ENCODE measurements at regions not wholly inside any gene's neighbourhood (a gene's known extent, or its start where the extent isn't known, plus 50 kb on each side); places are given as distances from the start of the nearest gene placed in this dataset.

DNA sequence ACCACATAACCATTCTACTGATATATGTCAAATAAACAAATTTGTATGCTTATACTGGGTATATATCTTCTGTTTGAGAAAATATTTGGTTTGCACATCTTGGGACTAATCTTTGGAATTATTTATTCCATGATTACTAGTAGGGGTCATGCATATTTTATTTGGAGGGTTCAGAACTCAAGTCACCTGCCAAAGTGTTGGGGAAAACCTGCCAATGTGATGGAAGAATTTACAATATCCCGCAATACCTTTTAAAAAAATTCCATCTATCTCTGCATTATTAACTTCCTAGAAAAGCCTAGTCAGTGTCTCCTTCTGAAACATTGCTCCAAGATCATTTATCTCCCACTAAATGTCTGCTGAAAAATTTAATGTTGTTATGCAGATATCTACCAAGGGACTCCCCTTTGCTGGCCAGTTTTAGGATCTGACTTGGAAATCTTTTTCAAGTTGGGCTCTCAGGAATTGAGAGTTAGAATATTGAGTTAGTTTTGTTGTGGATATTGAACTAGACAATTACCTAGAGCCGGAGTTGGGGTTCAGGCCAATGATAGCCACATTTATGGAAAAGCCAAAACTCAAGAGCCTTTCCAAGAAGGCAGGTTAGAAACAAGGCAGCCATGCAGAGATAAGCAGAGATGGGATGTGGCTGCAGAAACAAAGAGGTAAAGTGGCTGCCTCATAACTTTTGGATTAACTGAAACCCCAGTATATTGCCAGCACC lies 425.2 kb downstream of the ADAMTS20 start:
- Histone ChIP-seq H3K36me3 (ENCODE audit: control insufficient read depth in 1 of 2, insufficient read depth in 2 of 2, low read length in 2 of 2) (no peaks in the 10 kb centered on the region), H3K4me1 (ENCODE audit: control insufficient read depth in 1 of 2, insufficient read depth in 2 of 2, low read length in 2 of 2) (no peaks in the 10 kb centered on the region), H2AFZ (ENCODE audit: low read depth, low read length, poor library complexity, severe bottlenecking) (no peak overlapping the region), H3K9me2 (ENCODE audit: insufficient read depth) (no peaks in the 10 kb centered on the region), H3K9me3 (ENCODE audit: control insufficient read depth in 1 of 2, insufficient read depth in 1 of 2, low read depth in 1 of 2, low read length in 2 of 2) (no peaks in the 10 kb centered on the region), H3K27ac (ENCODE audit: low read depth, low read length) (no peak overlapping the region), H3K27me3 (ENCODE audit: insufficient read depth, low read length) (no peaks in the 10 kb centered on the region), H4K20me1 (ENCODE audit: insufficient read depth) (no peaks in the 10 kb centered on the region), H3K9ac (ENCODE audit: low read length) (no peak overlapping the region), H3K4me3 (replicated peaks in 1 of 2; ENCODE audit: low read depth in 1 of 2, low read length in 2 of 2) (no peak overlapping the region), H3K4me2 (ENCODE audit: low read length) (no peak overlapping the region), H3K79me2 (ENCODE audit: insufficient read depth, low read length) (no peaks in the 10 kb centered on the region)
- intact Hi-C loops (cut with micrococcal nuclease), result no loop called here
- TF ChIP-seq ELF1 (IDR thresholded peaks at IDR 0.05; ENCODE audit: borderline replicate concordance, low read depth) (no peak), SP1 (IDR thresholded peaks at IDR 0.05; ENCODE audit: low read depth) (no peak), POLR2A (IDR thresholded peaks at IDR 0.05; ENCODE audit: borderline replicate concordance, extremely low read depth, insufficient read depth, insufficient read length) (no peak), JUND (IDR thresholded peaks at IDR 0.05) (no peak)
- ChIA-PET POLR2A (no interaction called here), CTCF (no interaction called here), RAD21 (ENCODE audit: low non-redundant PET in 1 of 2, low total read pairs in 2 of 2, uncharacterized antibody in 2 of 2, unreplicated experiment in 2 of 2) (no interaction called here)
- ATAC-seq, result no peak
- BruUV-seq (replicated peaks), result no TSS peak
- no peak for DNase-seq (ENCODE audit: low read depth, low spot score)

DNA sequence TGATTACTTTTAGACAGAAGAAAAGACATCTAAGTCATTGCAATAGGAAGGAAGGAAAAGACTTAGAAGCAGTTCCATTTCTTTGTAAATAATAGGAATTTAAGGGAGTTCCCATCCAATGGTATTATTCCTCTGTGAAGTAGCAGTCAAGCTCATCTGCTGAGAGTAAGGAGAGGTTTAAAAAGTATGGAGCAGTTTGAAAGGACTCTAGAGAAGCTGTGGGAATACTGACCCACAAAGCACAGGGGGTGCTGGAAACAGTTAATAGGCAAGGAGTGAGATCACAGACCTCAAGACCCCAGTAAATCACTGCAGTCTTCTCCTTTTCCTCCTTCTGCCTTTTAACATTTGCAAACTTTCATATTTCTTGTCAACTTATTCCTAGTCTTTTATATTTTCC lies 428.5 kb downstream of the ADAMTS20 start:
- no peaks in the 10 kb centered on the region for H3K9me3 ChIP-seq (ENCODE audit: control insufficient read depth in 1 of 2, insufficient read depth in 1 of 2, low read depth in 1 of 2, low read length in 2 of 2)
- POLR2A ChIA-PET, result no interaction called here
- H3K9ac ChIP-seq (ENCODE audit: low read length), result no peak overlapping the region
- CTCF ChIA-PET, result no interaction called here
- no peaks in the 10 kb centered on the region for H3K9me2 ChIP-seq (ENCODE audit: insufficient read depth)
- H3K27me3 ChIP-seq (ENCODE audit: insufficient read depth, low read length), result no peaks in the 10 kb centered on the region
- intact Hi-C loops (cut with micrococcal nuclease), result no loop called here
- DNase-seq (ENCODE audit: low read depth, low spot score) (no peak), ATAC-seq (no peak)
- H3K4me2 ChIP-seq (ENCODE audit: low read length), result no peak overlapping the region
- H3K4me3 ChIP-seq (replicated peaks in 1 of 2; ENCODE audit: low read depth in 1 of 2, low read length in 2 of 2), result no peak overlapping the region
- no peak overlapping the region for H2AFZ ChIP-seq (ENCODE audit: low read depth, low read length, poor library complexity, severe bottlenecking)
- no peak overlapping the region for H3K27ac ChIP-seq (ENCODE audit: low read depth, low read length)
- BruUV-seq (replicated peaks), result no TSS peak
- no peaks in the 10 kb centered on the region for H3K36me3 ChIP-seq (ENCODE audit: control insufficient read depth in 1 of 2, insufficient read depth in 2 of 2, low read length in 2 of 2)
- RAD21 ChIA-PET (ENCODE audit: low non-redundant PET in 1 of 2, low total read pairs in 2 of 2, uncharacterized antibody in 2 of 2, unreplicated experiment in 2 of 2), result no interaction called here
- H3K4me1 ChIP-seq (ENCODE audit: control insufficient read depth in 1 of 2, insufficient read depth in 2 of 2, low read length in 2 of 2), result no peaks in the 10 kb centered on the region
- H3K79me2 ChIP-seq (ENCODE audit: insufficient read depth, low read length), result no peaks in the 10 kb centered on the region
- no peaks in the 10 kb centered on the region for H4K20me1 ChIP-seq (ENCODE audit: insufficient read depth)
- no peak for TF ChIP-seq SRF (IDR thresholded peaks at IDR 0.05; ENCODE audit: low read depth)
- TF ChIP-seq, protein P1, sequence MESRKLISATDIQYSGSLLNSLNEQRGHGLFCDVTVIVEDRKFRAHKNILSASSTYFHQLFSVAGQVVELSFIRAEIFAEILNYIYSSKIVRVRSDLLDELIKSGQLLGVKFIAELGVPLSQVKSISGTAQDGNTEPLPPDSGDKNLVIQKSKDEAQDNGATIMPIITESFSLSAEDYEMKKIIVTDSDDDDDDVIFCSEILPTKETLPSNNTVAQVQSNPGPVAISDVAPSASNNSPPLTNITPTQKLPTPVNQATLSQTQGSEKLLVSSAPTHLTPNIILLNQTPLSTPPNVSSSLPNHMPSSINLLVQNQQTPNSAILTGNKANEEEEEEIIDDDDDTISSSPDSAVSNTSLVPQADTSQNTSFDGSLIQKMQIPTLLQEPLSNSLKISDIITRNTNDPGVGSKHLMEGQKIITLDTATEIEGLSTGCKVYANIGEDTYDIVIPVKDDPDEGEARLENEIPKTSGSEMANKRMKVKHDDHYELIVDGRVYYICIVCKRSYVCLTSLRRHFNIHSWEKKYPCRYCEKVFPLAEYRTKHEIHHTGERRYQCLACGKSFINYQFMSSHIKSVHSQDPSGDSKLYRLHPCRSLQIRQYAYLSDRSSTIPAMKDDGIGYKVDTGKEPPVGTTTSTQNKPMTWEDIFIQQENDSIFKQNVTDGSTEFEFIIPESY (IDR thresholded peaks at IDR 0.05; ENCODE audit: extremely low read depth, insufficient replicate concordance, low read length), result no peak
- TF ChIP-seq, protein P2, sequence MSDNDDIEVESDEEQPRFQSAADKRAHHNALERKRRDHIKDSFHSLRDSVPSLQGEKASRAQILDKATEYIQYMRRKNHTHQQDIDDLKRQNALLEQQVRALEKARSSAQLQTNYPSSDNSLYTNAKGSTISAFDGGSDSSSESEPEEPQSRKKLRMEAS (IDR thresholded peaks at IDR 0.05), result no peak
- TF ChIP-seq ELF1 (IDR thresholded peaks at IDR 0.05; ENCODE audit: borderline replicate concordance, low read depth), result no peak
- no peak for TF ChIP-seq SIN3A (IDR thresholded peaks at IDR 0.05; ENCODE audit: low read depth)
- no peak for TF ChIP-seq EZH2 (IDR thresholded peaks at IDR 0.05)
- TF ChIP-seq SP1 (IDR thresholded peaks at IDR 0.05; ENCODE audit: low read depth), result no peak
- TF ChIP-seq RAD21 (IDR thresholded peaks at IDR 0.05; ENCODE audit: low read depth), result no peak
- no peak for TF ChIP-seq POLR2AphosphoS5 (IDR thresholded peaks at IDR 0.05; ENCODE audit: low read depth, low read length)
- no peak for TF ChIP-seq YY1 (IDR thresholded peaks at IDR 0.05; ENCODE audit: extremely low read depth, insufficient replicate concordance, low read depth, low read length)
- TF ChIP-seq, protein P3, sequence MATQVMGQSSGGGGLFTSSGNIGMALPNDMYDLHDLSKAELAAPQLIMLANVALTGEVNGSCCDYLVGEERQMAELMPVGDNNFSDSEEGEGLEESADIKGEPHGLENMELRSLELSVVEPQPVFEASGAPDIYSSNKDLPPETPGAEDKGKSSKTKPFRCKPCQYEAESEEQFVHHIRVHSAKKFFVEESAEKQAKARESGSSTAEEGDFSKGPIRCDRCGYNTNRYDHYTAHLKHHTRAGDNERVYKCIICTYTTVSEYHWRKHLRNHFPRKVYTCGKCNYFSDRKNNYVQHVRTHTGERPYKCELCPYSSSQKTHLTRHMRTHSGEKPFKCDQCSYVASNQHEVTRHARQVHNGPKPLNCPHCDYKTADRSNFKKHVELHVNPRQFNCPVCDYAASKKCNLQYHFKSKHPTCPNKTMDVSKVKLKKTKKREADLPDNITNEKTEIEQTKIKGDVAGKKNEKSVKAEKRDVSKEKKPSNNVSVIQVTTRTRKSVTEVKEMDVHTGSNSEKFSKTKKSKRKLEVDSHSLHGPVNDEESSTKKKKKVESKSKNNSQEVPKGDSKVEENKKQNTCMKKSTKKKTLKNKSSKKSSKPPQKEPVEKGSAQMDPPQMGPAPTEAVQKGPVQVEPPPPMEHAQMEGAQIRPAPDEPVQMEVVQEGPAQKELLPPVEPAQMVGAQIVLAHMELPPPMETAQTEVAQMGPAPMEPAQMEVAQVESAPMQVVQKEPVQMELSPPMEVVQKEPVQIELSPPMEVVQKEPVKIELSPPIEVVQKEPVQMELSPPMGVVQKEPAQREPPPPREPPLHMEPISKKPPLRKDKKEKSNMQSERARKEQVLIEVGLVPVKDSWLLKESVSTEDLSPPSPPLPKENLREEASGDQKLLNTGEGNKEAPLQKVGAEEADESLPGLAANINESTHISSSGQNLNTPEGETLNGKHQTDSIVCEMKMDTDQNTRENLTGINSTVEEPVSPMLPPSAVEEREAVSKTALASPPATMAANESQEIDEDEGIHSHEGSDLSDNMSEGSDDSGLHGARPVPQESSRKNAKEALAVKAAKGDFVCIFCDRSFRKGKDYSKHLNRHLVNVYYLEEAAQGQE (IDR thresholded peaks at IDR 0.05; ENCODE audit: low read depth), result no peak
- TF ChIP-seq TCF7L2 (IDR thresholded peaks at IDR 0.05; ENCODE audit: borderline replicate concordance, extremely low read depth, insufficient read depth, insufficient read length), result no peak
- TF ChIP-seq EZH2phosphoT487 (IDR thresholded peaks at IDR 0.05; ENCODE audit: borderline replicate concordance), result no peak
